GM23248 (cell line): ENCODE measurements at regions not wholly inside any gene's neighbourhood (a gene's known extent, or its start where the extent isn't known, plus 50 kb on each side); places are given as distances from the start of the nearest gene placed in this dataset.

Experiments
- EZH2 ChIP-seq: fragments of 200-600 bp; sonication (generic); IDR thresholded peaks from 2 replicates; pipeline ENCODE4 v1.6.1; 2018; ENCODE audit warnings: antibody characterized with exemption, mild to moderate bottlenecking; ENCODE audit not compliant: insufficient read depth, poor library complexity, severe bottlenecking
- EZH2phosphoT487 ChIP-seq: fragments of 200-600 bp; sonication (generic); IDR thresholded peaks from 2 replicates; pipeline ENCODE4 v1.6.1; 2018; ENCODE audit warnings: antibody characterized with exemption, moderate library complexity, mild to moderate bottlenecking, low read depth; ENCODE audit not compliant: insufficient read depth

- TF ChIP-seq EZH2 (no peak), EZH2phosphoT487 (no peak)
Observed at GRCh38 chr20:51237278-51237677, 214.4 kb upstream of the KCNG1 start.
